Ishikawa (cell line): ENCODE measurements at regions not wholly inside any gene's neighbourhood (a gene's known extent, or its start where the extent isn't known, plus 50 kb on each side); places are given as distances from the start of the nearest gene placed in this dataset.

ENCODE experiments used
- CEBPB ChIP-seq: IDR thresholded peaks from 2 replicates; pipeline ENCODE4 v1.6.1; 2012
- CREB1 ChIP-seq: IDR thresholded peaks from 2 replicates; pipeline ENCODE4 v1.6.1; 2012; ENCODE audit warnings: low read depth
- EGR1 ChIP-seq: IDR thresholded peaks from 2 replicates; pipeline ENCODE4 v1.6.1; 2012
- EP300 ChIP-seq: IDR thresholded peaks from 2 replicates; pipeline ENCODE4 v1.6.1; 2012; ENCODE audit warnings: borderline replicate concordance
- FOXM1 ChIP-seq: IDR thresholded peaks from 2 replicates; pipeline ENCODE4 v1.6.1; 2012; ENCODE audit warnings: low read depth, borderline replicate concordance
- MAX ChIP-seq: IDR thresholded peaks from 2 replicates; pipeline ENCODE4 v1.6.1; 2012
- NFIC ChIP-seq: IDR thresholded peaks from 2 replicates; pipeline ENCODE4 v1.6.1; 2012
- RAD21 ChIP-seq: IDR thresholded peaks from 2 replicates; pipeline ENCODE4 v1.6.1; 2012; ENCODE audit warnings: low read depth
- REST ChIP-seq: IDR thresholded peaks from 2 replicates; pipeline ENCODE4 v1.6.1; 2012; ENCODE audit warnings: low read depth, mild to moderate bottlenecking
- TAF1 ChIP-seq: IDR thresholded peaks from 2 replicates; pipeline ENCODE4 v1.6.1; 2012; ENCODE audit warnings: low read depth, mild to moderate bottlenecking
- TCF12 ChIP-seq: IDR thresholded peaks from 2 replicates; pipeline ENCODE4 v1.6.1; 2012; ENCODE audit warnings: low read depth
- TEAD4 ChIP-seq: IDR thresholded peaks from 2 replicates; pipeline ENCODE4 v1.6.1; 2012
- USF1 ChIP-seq: IDR thresholded peaks from 2 replicates; pipeline ENCODE4 v1.6.1; 2012
- YY1 ChIP-seq: IDR thresholded peaks from 2 replicates; pipeline ENCODE4 v1.6.1; 2012; ENCODE audit warnings: low read depth
- ZBTB7A ChIP-seq: IDR thresholded peaks from 2 replicates; pipeline ENCODE4 v1.6.1; 2012; ENCODE audit warnings: low read depth

- TF ChIP-seq RAD21 (no peak), MAX (no peak), NFIC (no peak), TCF12 (no peak), TAF1 (no peak), EGR1 (no peak), CEBPB (no peak), FOXM1 (no peak), EP300 (no peak), YY1 (no peak), CREB1 (no peak), REST (no peak), ZBTB7A (no peak), USF1 (no peak), TEAD4 (no peak)
These were observed 264.7 kb downstream of the ZBBX start for GRCh38 chr3:167115331-167115934.

- TF ChIP-seq EP300 (no peak), TEAD4 (no peak), NFIC (no peak), TCF12 (no peak), TAF1 (no peak), FOXM1 (no peak), EGR1 (no peak), MAX (no peak), USF1 (no peak), RAD21 (no peak)
These were observed 265.5 kb downstream of the ZBBX start for GRCh38 chr3:167114619-167115018.

- TF ChIP-seq FOXM1 (no peak), CREB1 (no peak), NFIC (no peak), YY1 (no peak), TCF12 (no peak), USF1 (no peak), EGR1 (no peak), ZBTB7A (no peak), MAX (no peak), RAD21 (no peak), EP300 (no peak), TEAD4 (no peak), REST (no peak), TAF1 (no peak), CEBPB (no peak)
These were observed 266.9 kb downstream of the ZBBX start for GRCh38 chr3:167113035-167113830.

GRCh38 chr3:167110901-167111300 lies 269.2 kb downstream of the ZBBX start:
- TF ChIP-seq YY1, result no peak
- no peak for TF ChIP-seq CEBPB
- TF ChIP-seq TEAD4, result no peak
- TF ChIP-seq EP300, result no peak
- no peak for TF ChIP-seq TAF1
- TF ChIP-seq ZBTB7A, result no peak
- TF ChIP-seq REST, result no peak
- TF ChIP-seq CREB1, result no peak
- TF ChIP-seq FOXM1, result no peak
- TF ChIP-seq MAX, result no peak
